ENCODE measurements at regions not wholly inside any gene's neighbourhood (a gene's known extent, or its start where the extent isn't known, plus 50 kb on each side); places are given as distances from the start of the nearest gene placed in this dataset.

- no peak for ATAC-seq
- ChIA-PET POLR2A (no interaction called here), CTCF (no interaction called here)
- Mint-ChIP-seq H3K36me3 (ENCODE audit: low read depth) (no peaks in the 10 kb centered on the region), H3K27me3 (no peaks in the 10 kb centered on the region), H3K4me1 (no peaks in the 10 kb centered on the region), H3K9me3 (ENCODE audit: low read depth) (peaks cover 9% of the 10 kb centered on the region), H3K4me3 (no peak overlapping the region), H3K27ac (no peak overlapping the region)
- no peak for DNase-seq
- intact Hi-C loops (cut with DNase I, micrococcal nuclease) = no loop called here
Measured at GRCh38 chr19:28332886-28333285, 880.1 kb downstream of the UQCRFS1 start.

- ATAC-seq (no peak), DNase-seq (no peak)
- intact Hi-C loops (cut with DNase I, micrococcal nuclease) = no loop called here
- Mint-ChIP-seq H3K27ac (no peak overlapping the region), H3K4me1 (no peaks in the 10 kb centered on the region), H3K9me3 (ENCODE audit: low read depth) (peaks cover 9% of the 10 kb centered on the region), H3K4me3 (no peak overlapping the region), H3K27me3 (no peaks in the 10 kb centered on the region), H3K36me3 (ENCODE audit: low read depth) (no peaks in the 10 kb centered on the region)
- POLR2A ChIA-PET = no interaction called here
- CTCF ChIA-PET = no interaction called here
Measured at GRCh38 chr19:28332351-28332750, 880.6 kb downstream of the UQCRFS1 start.

- ChIA-PET POLR2A (no interaction called here), CTCF (no interaction called here)
- Mint-ChIP-seq H3K4me3 (no peak overlapping the region), H3K36me3 (ENCODE audit: low read depth) (no peaks in the 10 kb centered on the region), H3K27me3 (no peaks in the 10 kb centered on the region), H3K4me1 (no peaks in the 10 kb centered on the region), H3K9me3 (ENCODE audit: low read depth) (peaks cover 8% of the 10 kb centered on the region), H3K27ac (no peak overlapping the region)
- ATAC-seq (no peak), DNase-seq (no peak)
- intact Hi-C loops (cut with DNase I, micrococcal nuclease) = no loop called here
Measured at GRCh38 chr19:28331596-28331995, 881.4 kb downstream of the UQCRFS1 start.

GRCh38 chr19:28330831-28331230 lies 882.1 kb downstream of the UQCRFS1 start:
- intact Hi-C loops (cut with DNase I, micrococcal nuclease) = no loop called here
- no peak for ATAC-seq
- Mint-ChIP-seq H3K4me3 (no peak overlapping the region), H3K36me3 (ENCODE audit: low read depth) (no peaks in the 10 kb centered on the region), H3K4me1 (no peaks in the 10 kb centered on the region), H3K27me3 (no peaks in the 10 kb centered on the region), H3K9me3 (ENCODE audit: low read depth) (peaks cover 5% of the 10 kb centered on the region), H3K27ac (no peak overlapping the region)
- DNase-seq = no peak
- ChIA-PET POLR2A (no interaction called here), CTCF (no interaction called here)

- no peak for ATAC-seq
- Mint-ChIP-seq H3K27ac (no peak overlapping the region), H3K9me3 (ENCODE audit: low read depth) (peaks cover 5% of the 10 kb centered on the region), H3K4me3 (no peak overlapping the region), H3K36me3 (ENCODE audit: low read depth) (no peaks in the 10 kb centered on the region), H3K4me1 (no peaks in the 10 kb centered on the region), H3K27me3 (no peaks in the 10 kb centered on the region)
- ChIA-PET POLR2A (no interaction called here), CTCF (no interaction called here)
- no peak for DNase-seq
- intact Hi-C loops (cut with DNase I, micrococcal nuclease) = no loop called here
Measured at GRCh38 chr19:28329429-28329828, 883.5 kb downstream of the UQCRFS1 start.

- Mint-ChIP-seq H3K9me3 (ENCODE audit: low read depth) (peaks cover 5% of the 10 kb centered on the region), H3K4me3 (no peak overlapping the region), H3K4me1 (no peaks in the 10 kb centered on the region), H3K27ac (no peak overlapping the region), H3K36me3 (ENCODE audit: low read depth) (no peaks in the 10 kb centered on the region), H3K27me3 (no peaks in the 10 kb centered on the region)
- ATAC-seq = no peak
- intact Hi-C loops (cut with DNase I, micrococcal nuclease) = no loop called here
- ChIA-PET POLR2A (no interaction called here), CTCF (no interaction called here)
- DNase-seq = no peak
Measured at GRCh38 chr19:28327905-28328304, 885.0 kb downstream of the UQCRFS1 start.

GRCh38 chr19:28326746-28327145 lies 886.2 kb downstream of the UQCRFS1 start:
- ChIA-PET CTCF (interaction anchor here (0.6 to 1.2 kb wide), 8 partner anchors 10 to 360 kb away, joined by 3 read pairs; no protein-coding TSS in a partner anchor), POLR2A (no interaction called here)
- H3K27me3 Mint-ChIP-seq = no peaks in the 10 kb centered on the region
- no peaks in the 10 kb centered on the region for H3K4me1 Mint-ChIP-seq
- intact Hi-C loops (cut with DNase I, micrococcal nuclease) = no loop called here
- no peak overlapping the region for H3K4me3 Mint-ChIP-seq
- H3K9me3 Mint-ChIP-seq (ENCODE audit: low read depth) = peaks cover 5% of the 10 kb centered on the region
- no peak overlapping the region for H3K27ac Mint-ChIP-seq
- H3K36me3 Mint-ChIP-seq (ENCODE audit: low read depth) = no peaks in the 10 kb centered on the region
- DNase-seq (no peak), ATAC-seq (no peak)

GRCh38 chr19:28324275-28325060 lies 888.5 kb downstream of the UQCRFS1 start:
- H3K27me3 Mint-ChIP-seq = no peaks in the 10 kb centered on the region
- peaks cover 5% of the 10 kb centered on the region for H3K9me3 Mint-ChIP-seq (ENCODE audit: low read depth)
- no peaks in the 10 kb centered on the region for H3K4me1 Mint-ChIP-seq
- DNase-seq = no peak
- H3K4me3 Mint-ChIP-seq = no peak overlapping the region
- H3K27ac Mint-ChIP-seq = no peak overlapping the region
- ATAC-seq = no peak
- CTCF ChIA-PET = interaction anchor here (0.6 to 1.2 kb wide), 4 partner anchors 82 to 358 kb away, joined by 3 to 5 read pairs (median 4); no protein-coding TSS in a partner anchor
- H3K36me3 Mint-ChIP-seq (ENCODE audit: low read depth) = no peaks in the 10 kb centered on the region
- POLR2A ChIA-PET = no interaction called here
- intact Hi-C loops (cut with DNase I, micrococcal nuclease) = loop anchor here (1.0 to 2.0 kb wide), 5 partner anchors 82 to 358 kb away; no protein-coding TSS in a partner anchor

GRCh38 chr19:28322945-28323344 lies 890.0 kb downstream of the UQCRFS1 start:
- H3K27me3 Mint-ChIP-seq = no peaks in the 10 kb centered on the region
- H3K27ac Mint-ChIP-seq = no peak overlapping the region
- ATAC-seq (no peak), DNase-seq (no peak)
- no peaks in the 10 kb centered on the region for H3K4me1 Mint-ChIP-seq
- no peaks in the 10 kb centered on the region for H3K9me3 Mint-ChIP-seq (ENCODE audit: low read depth)
- ChIA-PET CTCF (interaction anchor here (0.7 to 1.4 kb wide), 3 partner anchors 81 to 433 kb away, joined by 3 to 5 read pairs (median 4); no protein-coding TSS in a partner anchor), POLR2A (no interaction called here)
- H3K36me3 Mint-ChIP-seq (ENCODE audit: low read depth) = no peaks in the 10 kb centered on the region
- intact Hi-C loops (cut with DNase I, micrococcal nuclease) = no loop called here
- H3K4me3 Mint-ChIP-seq = no peak overlapping the region

GRCh38 chr19:28322491-28322890 lies 890.5 kb downstream of the UQCRFS1 start:
- CTCF ChIA-PET = interaction anchor here (1.4 kb wide), 1 partner anchor 80 kb away, joined by 4 read pairs; no protein-coding TSS in a partner anchor
- no peak overlapping the region for H3K27ac Mint-ChIP-seq

GRCh38 chr19:28319918-28320317 lies 893.0 kb downstream of the UQCRFS1 start:
- Mint-ChIP-seq H3K27ac (no peak overlapping the region), H3K27me3 (no peaks in the 10 kb centered on the region), H3K9me3 (ENCODE audit: low read depth) (no peaks in the 10 kb centered on the region), H3K4me1 (no peaks in the 10 kb centered on the region), H3K36me3 (ENCODE audit: low read depth) (no peaks in the 10 kb centered on the region), H3K4me3 (no peak overlapping the region)
- ChIA-PET POLR2A (no interaction called here), CTCF (no interaction called here)
- intact Hi-C loops (cut with DNase I, micrococcal nuclease) = no loop called here
- ATAC-seq = no peak
- DNase-seq = no peak

More at GRCh38 chr19:28322491-28322890, 890.5 kb downstream of the UQCRFS1 start:
- no peak overlapping the region for H3K4me3 Mint-ChIP-seq
- H3K4me1 Mint-ChIP-seq = no peaks in the 10 kb centered on the region
- no peaks in the 10 kb centered on the region for H3K9me3 Mint-ChIP-seq (ENCODE audit: low read depth)
- ATAC-seq = no peak
- POLR2A ChIA-PET = no interaction called here
- H3K27me3 Mint-ChIP-seq = no peaks in the 10 kb centered on the region
- H3K36me3 Mint-ChIP-seq (ENCODE audit: low read depth) = no peaks in the 10 kb centered on the region
- intact Hi-C loops (cut with DNase I, micrococcal nuclease) = no loop called here
- DNase-seq = no peak

GRCh38 chr19:28319227-28319626 lies 893.7 kb downstream of the UQCRFS1 start:
- H3K36me3 Mint-ChIP-seq (ENCODE audit: low read depth) = no peaks in the 10 kb centered on the region
- DNase-seq = no peak
- no peaks in the 10 kb centered on the region for H3K9me3 Mint-ChIP-seq (ENCODE audit: low read depth)
- H3K4me3 Mint-ChIP-seq = no peak overlapping the region
- intact Hi-C loops (cut with DNase I, micrococcal nuclease) = no loop called here
- POLR2A ChIA-PET = no interaction called here
- H3K4me1 Mint-ChIP-seq = no peaks in the 10 kb centered on the region
- ATAC-seq = no peak
- H3K27me3 Mint-ChIP-seq = no peaks in the 10 kb centered on the region
- no peak overlapping the region for H3K27ac Mint-ChIP-seq
- CTCF ChIA-PET = no interaction called here
